Fibroblast of mammary gland (primary cell): ENCODE measurements at regions not wholly inside any gene's neighbourhood (a gene's known extent, or its start where the extent isn't known, plus 50 kb on each side); places are given as distances from the start of the nearest gene placed in this dataset.

Experiments
- DNase-seq: peaks from one replicate; pipeline ENCODE4 v3.0.0-alpha.2; 2010; ENCODE audit warnings: low read depth
- H3K4me3 ChIP-seq: 2 replicates; pipeline ENCODE4 v1.5.1; 2011; ENCODE audit warnings: low read depth, mild to moderate bottlenecking, low read length, moderate library complexity; ENCODE audit not compliant: control insufficient read depth
- CTCF ChIP-seq: conservative IDR thresholded peaks from 2 replicates; pipeline ENCODE4 v1.5.1; 2011; ENCODE audit warnings: low read depth, low read length, inconsistent platforms; ENCODE audit not compliant: control insufficient read depth, insufficient read depth

GRCh38 chrX:39144323-39144722 is 343.1 kb downstream of the MID1IP1 start:
- no peak overlapping the region for H3K4me3 ChIP-seq
- no peak for DNase-seq
- TF ChIP-seq CTCF = no peak

DNA sequence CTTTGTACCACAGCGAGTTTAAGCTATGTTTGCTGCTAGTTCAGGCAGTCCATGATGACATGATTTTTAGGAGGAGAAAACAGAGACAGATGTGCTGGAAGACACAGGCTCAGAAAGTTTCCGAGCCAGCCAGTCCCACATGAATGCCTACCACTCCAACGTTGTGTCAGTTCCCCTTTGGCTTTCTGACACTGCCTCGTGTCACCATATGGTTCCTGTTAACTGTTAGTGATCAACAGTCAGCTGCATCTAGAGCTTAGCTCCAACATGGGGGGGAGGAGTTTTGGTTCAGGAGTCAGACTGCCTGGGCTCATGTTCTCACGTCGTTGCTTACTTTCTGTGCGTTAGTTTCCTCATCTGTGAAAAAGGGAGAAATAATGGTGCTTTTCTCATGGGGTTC is 343.7 kb downstream of the MID1IP1 start:
- peak; percentile 17 for DNase-seq
- no peak for TF ChIP-seq CTCF
- H3K4me3 ChIP-seq = no peak overlapping the region

GRCh38 chrX:39145859-39146258 is 344.6 kb downstream of the MID1IP1 start:
- no peak for TF ChIP-seq CTCF
- DNase-seq = no peak
- no peak overlapping the region for H3K4me3 ChIP-seq

GRCh38 chrX:39149761-39150160 is 348.5 kb downstream of the MID1IP1 start:
- TF ChIP-seq CTCF = peak; percentile 72
- peak; percentile 55 for DNase-seq
- no peak overlapping the region for H3K4me3 ChIP-seq

- no peak for TF ChIP-seq CTCF
- H3K4me3 ChIP-seq = no peak overlapping the region
- no peak for DNase-seq
These were observed 349.0 kb downstream of the MID1IP1 start for GRCh38 chrX:39150220-39150619.

DNA sequence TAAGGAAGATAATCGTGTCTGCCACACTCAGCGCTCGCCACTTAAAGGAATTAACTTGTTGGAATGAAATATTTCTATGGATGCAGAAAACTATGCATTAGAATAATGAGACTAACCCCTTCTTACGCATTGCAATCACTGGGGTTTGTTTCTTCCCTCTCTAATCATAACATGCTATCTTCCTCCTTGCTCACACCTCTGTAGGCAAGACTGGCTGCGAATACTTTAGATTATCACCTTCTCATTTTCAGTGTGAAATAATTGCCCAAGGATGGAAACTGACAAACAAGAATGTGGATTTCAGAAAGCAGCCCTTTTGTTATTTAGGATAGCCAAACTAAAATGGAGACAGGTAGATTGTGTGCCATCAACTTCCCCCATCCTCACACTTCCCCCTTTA is 349.4 kb downstream of the MID1IP1 start:
- H3K4me3 ChIP-seq = no peak overlapping the region
- TF ChIP-seq CTCF = no peak
- no peak for DNase-seq

GRCh38 chrX:39152106-39152649 is 350.9 kb downstream of the MID1IP1 start:
- H3K4me3 ChIP-seq = no peak overlapping the region
- peak; percentile 16 for DNase-seq
- peak; percentile 55 for TF ChIP-seq CTCF
